ENCODE measurements at regions not wholly inside any gene's neighbourhood (a gene's known extent, or its start where the extent isn't known, plus 50 kb on each side); places are given as distances from the start of the nearest gene placed in this dataset.

GRCh38 chr13:78981913-78982312, 323.0 kb upstream of the OBI1 start:
- no peak for DNase-seq (ENCODE audit: low read depth in 2 of 2)

DNA sequence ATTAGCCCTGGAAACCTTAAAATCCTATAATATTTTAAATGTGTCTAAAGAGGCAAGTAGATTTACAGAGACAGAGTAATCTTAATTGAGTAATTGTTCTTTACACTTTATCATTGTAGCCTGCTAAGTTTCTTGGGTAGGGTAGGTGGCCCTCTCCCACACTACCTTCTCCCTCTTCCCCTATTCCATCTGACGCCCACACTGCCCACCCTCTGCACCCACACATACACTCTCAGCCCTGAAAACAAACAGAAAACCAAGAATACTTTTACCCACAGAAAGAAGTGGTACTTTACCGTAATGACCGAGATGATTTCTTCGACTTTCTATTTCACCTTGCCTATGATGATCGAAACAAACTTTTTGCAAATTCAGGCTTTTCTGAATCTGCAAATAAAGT, 320.4 kb upstream of the OBI1 start:
- DNase-seq (ENCODE audit: low read depth in 2 of 2), result no peak

DNA sequence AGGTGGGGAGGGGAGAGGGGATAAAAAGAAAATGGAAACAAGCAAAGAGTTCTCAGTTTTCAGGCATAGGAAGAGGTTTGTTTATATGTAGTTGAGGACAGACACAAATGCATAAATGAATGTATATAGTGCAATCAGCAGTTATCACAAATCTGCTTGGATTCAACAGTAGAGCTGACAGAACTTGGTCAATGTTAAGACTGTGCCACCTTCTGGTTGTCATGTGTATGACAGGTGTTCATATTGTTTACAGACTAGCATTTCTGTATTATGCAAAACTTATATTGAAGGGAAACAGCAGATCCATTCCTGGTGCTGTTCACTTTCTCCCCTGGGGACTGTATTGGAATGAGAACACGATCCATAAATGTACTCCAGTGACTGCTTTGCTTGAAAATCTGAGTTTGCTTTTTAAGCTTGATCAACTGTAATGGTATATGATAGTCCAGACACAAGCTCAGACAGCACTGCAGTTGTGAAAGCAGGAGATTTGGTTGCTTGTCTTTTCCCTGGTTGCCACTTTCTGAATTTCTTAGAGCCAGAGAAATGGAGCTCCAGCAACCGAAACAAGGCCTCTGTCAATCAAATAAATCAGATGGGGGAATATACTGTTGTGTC, 319.5 kb upstream of the OBI1 start:
- DNase-seq (ENCODE audit: low read depth in 2 of 2), result peak; percentile 66 to 70

DNA sequence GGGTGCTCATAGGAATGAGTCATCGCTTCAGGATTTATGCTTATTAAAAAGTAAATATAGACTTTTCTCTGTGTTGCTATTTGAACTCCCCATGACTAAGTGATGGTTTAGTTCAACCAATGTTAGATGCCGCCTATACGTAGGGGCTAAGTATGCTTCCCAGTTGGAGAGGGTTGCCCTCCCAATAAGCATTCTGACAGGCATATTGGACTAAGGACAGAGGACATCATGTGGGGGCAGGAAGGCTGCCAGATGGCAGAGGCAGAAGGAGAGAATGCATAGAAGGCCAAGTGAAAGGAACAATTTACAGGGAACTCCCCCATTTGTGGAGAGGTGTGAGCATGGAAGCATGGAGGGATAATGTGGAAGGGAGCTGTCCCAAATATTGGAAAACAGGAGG, 318.4 kb upstream of the OBI1 start:
- no peak for DNase-seq (ENCODE audit: low read depth in 2 of 2)

- DNase-seq (ENCODE audit: low read depth in 2 of 2), result no peak
Measured at GRCh38 chr13:78976696-78977095, 317.7 kb upstream of the OBI1 start.

DNA sequence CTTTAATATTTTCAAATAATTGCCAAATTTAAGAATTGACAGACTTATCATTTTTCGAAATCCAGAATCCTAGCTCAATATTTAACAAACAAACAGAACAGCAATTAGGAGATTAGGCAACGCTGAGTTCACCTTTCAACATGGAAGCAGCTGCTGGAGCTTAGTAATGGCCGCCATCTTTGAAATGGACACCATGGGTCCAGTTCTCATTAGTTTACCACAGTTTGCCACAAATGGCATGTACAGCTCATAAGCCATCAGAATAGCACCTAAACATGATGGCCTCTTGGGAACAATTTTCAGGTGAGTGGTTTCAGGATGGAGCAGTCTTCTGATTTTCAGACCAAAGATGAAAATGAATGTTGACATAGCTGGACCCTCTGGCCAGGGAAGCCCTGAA, 313.6 kb upstream of the OBI1 start:
- no peak for DNase-seq (ENCODE audit: low read depth in 2 of 2)

DNA sequence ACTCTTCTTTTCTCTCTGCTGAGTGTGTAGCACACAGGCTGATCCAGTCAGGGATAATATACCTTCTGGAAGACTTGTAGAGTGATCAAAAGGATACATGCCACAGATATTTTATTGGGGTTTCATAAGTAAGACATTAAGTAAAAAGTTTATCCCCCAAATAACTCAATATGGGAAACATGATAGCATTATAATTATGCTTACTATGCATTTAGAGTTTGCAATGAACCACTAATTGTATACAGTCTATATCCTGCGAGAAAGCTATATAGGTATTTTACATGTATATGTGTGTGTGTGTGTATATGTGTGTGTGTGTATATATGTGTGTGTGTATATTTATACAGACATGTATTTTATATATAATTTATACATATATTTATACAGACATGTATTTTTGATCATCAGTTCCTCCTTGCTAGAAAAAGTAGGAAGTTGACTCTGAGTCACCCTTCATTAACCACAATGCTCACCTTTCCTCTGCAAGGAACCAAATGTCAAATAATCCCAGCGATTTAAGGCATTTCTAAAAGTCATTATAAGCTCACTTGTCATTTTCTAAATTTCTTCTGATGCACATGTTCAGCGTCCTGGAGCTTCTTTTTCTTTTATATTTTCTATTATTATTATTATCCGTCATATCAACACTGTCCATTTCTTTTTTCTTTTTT, 312.5 kb upstream of the OBI1 start:
- no peak for DNase-seq (ENCODE audit: low read depth in 2 of 2)

GRCh38 chr13:78960881-78961280, 301.9 kb upstream of the OBI1 start:
- no peak for DNase-seq (ENCODE audit: low read depth in 2 of 2)

DNA sequence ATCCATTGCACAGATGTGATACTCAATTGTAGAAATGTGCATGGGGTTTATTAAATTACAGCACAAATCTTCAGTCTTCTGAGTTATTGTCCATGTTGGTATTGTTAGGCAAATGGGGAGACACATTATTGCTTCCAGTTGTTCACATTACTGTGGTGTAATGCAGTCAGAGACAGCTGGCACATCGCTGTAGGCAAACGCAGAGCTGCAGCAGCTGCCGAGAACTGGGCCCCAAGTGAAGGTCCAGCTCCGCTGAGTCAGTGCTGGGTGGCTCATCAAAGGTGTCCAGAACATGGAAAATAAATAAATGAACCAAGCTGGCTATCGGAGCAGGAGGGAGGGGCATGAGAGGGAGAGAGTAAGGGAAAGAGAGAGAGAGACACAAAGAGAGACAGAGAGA, 299.1 kb upstream of the OBI1 start:
- DNase-seq (ENCODE audit: low read depth in 2 of 2), result no peak

GRCh38 chr13:78940455-78941130, 281.6 kb upstream of the OBI1 start:
- DNase-seq (ENCODE audit: low read depth in 2 of 2), result no peak

GRCh38 chr13:78934336-78934735, 275.4 kb upstream of the OBI1 start:
- DNase-seq (ENCODE audit: low read depth in 2 of 2), result no peak

GRCh38 chr13:78915015-78915414, 256.1 kb upstream of the OBI1 start:
- no peak for DNase-seq (ENCODE audit: low read depth in 2 of 2)

GRCh38 chr13:78913656-78914055, 254.7 kb upstream of the OBI1 start:
- no peak for DNase-seq (ENCODE audit: low read depth in 2 of 2)

GRCh38 chr13:78910147-78910546, 251.2 kb upstream of the OBI1 start:
- no peak for DNase-seq (ENCODE audit: low read depth in 2 of 2)

DNA sequence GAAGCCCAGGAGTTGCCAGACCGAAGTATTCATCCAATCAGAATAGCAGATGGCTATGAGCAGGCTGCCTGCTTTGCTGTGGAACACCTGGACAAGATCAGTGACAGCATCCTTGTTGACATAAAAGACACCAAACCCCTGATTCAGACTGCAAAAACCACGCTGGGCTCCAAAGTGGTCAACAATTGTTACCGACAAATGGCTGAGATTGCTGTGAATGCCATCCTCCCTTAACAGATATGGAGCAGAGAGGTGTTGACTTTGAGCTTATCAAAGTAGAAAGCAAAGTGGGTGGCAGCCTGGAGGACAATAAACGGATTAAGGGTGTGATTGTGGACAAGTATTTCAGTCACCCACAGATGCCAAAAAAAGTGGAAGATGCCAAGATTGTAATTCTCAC, 250.3 kb upstream of the OBI1 start:
- DNase-seq (ENCODE audit: low read depth in 2 of 2), result no peak

- no peak for DNase-seq (ENCODE audit: low read depth in 2 of 2)
Measured at GRCh38 chr13:78907006-78907405, 248.1 kb upstream of the OBI1 start.

- no peak for DNase-seq (ENCODE audit: low read depth in 2 of 2)
Measured at GRCh38 chr13:78897200-78897599, 238.2 kb upstream of the OBI1 start.

GRCh38 chr13:78884571-78884970, 225.6 kb upstream of the OBI1 start:
- no peak for DNase-seq (ENCODE audit: low read depth in 2 of 2)

DNA sequence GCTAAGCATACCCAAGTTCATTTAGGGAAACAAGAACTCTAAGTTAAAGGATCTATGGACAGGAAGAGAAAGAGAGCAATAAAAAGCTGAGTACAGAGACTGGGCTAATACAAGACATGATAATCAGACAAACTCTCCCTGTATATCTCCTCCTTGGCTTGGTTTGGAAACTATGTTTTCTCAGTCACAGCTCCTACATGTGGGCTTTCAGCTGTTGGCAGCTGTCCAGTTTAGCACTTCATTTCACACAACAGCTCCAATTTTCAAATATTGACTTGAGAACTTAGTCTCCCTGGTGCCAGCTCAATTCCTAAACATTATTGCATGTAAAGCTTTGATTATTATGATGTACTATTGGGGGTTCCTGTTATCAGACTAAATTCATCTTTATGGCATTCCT, 222.8 kb upstream of the OBI1 start:
- no peak for DNase-seq (ENCODE audit: low read depth in 2 of 2)

DNA sequence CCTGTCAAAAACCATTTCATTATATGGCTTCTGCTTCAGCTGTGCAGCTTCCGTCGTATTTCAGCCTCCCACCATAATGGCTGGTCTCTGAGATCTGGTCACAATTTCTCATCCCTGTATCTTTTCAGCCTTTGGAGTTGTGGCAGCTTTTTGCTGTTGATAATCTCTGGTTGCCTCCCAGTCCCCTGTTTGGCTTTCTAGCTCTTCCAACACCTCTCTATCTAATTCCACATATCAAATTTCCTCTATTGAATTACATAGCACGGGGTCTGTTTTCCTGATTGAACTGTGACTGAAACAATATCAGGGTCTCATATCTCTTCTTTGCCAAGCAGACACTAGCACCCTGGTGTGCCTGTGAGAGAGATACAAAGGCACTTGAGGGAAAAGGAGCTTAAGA, 222.1 kb upstream of the OBI1 start:
- no peak for DNase-seq (ENCODE audit: low read depth in 2 of 2)

DNA sequence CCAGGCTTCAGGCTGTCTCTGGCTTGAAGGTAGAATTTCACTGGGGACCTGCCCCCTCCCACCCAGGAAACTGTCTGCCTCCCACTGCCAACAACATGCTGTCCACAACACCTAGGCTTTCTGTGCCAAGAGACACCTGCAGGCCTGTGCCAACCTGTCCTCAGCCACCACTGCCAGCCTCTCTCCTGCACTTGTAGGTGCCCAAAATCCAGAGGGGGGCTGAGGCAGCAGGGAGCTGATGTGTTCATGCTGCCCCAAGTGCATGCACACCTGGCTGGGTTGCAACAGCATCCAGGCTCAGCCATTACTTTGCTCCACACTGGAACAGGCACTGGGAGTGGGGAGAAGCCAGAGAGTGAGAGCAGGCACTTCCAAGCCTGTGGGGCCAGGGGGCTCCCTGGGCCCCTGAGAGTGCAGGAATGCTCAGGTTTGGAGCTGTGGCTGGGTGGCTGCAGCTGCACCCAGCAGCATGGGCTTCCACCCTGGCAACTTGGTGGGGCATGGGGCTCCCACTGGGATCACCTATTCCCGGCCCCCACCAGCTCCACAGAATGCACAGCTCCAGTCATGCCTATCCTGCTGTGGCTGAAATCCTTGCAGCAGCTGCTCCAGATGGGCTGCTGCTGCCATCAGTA, 218.1 kb upstream of the OBI1 start:
- no peak for DNase-seq (ENCODE audit: low read depth in 2 of 2)

- DNase-seq (ENCODE audit: low read depth in 2 of 2), result no peak
Measured at GRCh38 chr13:78875792-78876580, 217.0 kb upstream of the OBI1 start.
